Cardiac muscle cell (in vitro differentiated cells and primary cell): ENCODE measurements at regions not wholly inside any gene's neighbourhood (a gene's known extent, or its start where the extent isn't known, plus 50 kb on each side); places are given as distances from the start of the nearest gene placed in this dataset.

Source experiments
- DNase-seq, 2 donors: peaks; one replicate each; pipeline versions ENCODE4 v3.0.0 to v3.0.0-alpha.2; 2010 to 2017; ENCODE audit warnings: low read depth in 1 of 2, low spot score in 1 of 2
- H3K27ac ChIP-seq: fragments of 200-600 bp; sonication (generic); 2 replicates; pipeline ENCODE4 v1.5.1; 2016
- H3K27me3 ChIP-seq: fragments of 200-600 bp; sonication (generic); 2 replicates; pipeline ENCODE4 v1.6.0; 2016; ENCODE audit warnings: control low read depth
- H3K36me3 ChIP-seq: fragments of 200-600 bp; sonication (generic); 2 replicates; pipeline ENCODE4 v1.5.1; 2016; ENCODE audit warnings: control low read depth
- H3K4me1 ChIP-seq: fragments of 200-600 bp; sonication (generic); 2 replicates; pipeline ENCODE4 v1.8.1; 2017; ENCODE audit warnings: low read depth, mild to moderate bottlenecking, mixed run types
- H3K4me3 ChIP-seq: fragments of 200-600 bp; sonication (generic); 2 replicates; pipeline ENCODE4 v1.5.1; 2016; ENCODE audit warnings: mild to moderate bottlenecking
- H3K9me3 ChIP-seq: fragments of 200-600 bp; sonication (generic); 2 replicates; pipeline ENCODE4 v1.5.1; 2017; ENCODE audit warnings: low read depth, mild to moderate bottlenecking, control low read depth
- TF ChIP-seq, protein P1 (sequence below): IDR thresholded peaks from 2 replicates; pipeline ENCODE4 v1.5.1; 2012; ENCODE audit warnings: low read depth, mild to moderate bottlenecking, low read length

DNA sequence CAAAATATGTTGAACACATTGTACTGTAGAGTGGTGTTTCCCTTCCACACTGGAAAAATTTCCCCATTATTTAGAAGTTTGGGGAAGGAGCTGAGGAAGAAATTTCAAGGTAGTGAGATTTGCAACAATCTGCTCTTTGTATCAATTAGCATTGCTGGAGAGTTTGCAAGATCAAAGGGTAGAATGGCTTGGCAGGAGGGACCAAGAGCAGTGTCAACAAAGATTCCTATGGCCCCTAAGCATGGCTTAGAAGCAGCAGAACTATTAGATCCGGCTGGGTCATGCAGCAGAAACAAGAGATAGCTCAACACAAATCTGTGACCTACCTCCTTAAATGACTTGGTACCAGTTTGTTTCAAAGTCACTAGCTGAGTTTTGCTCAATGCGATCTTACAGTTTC, 175.0 kb downstream of the C3orf38 start:
- Histone ChIP-seq H3K4me1 (no peaks in the 10 kb centered on the region), H3K27me3 (no peaks in the 10 kb centered on the region), H3K36me3 (no peaks in the 10 kb centered on the region), H3K9me3 (no peaks in the 10 kb centered on the region), H3K4me3 (no peak overlapping the region), H3K27ac (no peak overlapping the region)
- DNase-seq, result no peak
- TF ChIP-seq, protein P1, sequence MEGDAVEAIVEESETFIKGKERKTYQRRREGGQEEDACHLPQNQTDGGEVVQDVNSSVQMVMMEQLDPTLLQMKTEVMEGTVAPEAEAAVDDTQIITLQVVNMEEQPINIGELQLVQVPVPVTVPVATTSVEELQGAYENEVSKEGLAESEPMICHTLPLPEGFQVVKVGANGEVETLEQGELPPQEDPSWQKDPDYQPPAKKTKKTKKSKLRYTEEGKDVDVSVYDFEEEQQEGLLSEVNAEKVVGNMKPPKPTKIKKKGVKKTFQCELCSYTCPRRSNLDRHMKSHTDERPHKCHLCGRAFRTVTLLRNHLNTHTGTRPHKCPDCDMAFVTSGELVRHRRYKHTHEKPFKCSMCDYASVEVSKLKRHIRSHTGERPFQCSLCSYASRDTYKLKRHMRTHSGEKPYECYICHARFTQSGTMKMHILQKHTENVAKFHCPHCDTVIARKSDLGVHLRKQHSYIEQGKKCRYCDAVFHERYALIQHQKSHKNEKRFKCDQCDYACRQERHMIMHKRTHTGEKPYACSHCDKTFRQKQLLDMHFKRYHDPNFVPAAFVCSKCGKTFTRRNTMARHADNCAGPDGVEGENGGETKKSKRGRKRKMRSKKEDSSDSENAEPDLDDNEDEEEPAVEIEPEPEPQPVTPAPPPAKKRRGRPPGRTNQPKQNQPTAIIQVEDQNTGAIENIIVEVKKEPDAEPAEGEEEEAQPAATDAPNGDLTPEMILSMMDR, result no peak

DNA sequence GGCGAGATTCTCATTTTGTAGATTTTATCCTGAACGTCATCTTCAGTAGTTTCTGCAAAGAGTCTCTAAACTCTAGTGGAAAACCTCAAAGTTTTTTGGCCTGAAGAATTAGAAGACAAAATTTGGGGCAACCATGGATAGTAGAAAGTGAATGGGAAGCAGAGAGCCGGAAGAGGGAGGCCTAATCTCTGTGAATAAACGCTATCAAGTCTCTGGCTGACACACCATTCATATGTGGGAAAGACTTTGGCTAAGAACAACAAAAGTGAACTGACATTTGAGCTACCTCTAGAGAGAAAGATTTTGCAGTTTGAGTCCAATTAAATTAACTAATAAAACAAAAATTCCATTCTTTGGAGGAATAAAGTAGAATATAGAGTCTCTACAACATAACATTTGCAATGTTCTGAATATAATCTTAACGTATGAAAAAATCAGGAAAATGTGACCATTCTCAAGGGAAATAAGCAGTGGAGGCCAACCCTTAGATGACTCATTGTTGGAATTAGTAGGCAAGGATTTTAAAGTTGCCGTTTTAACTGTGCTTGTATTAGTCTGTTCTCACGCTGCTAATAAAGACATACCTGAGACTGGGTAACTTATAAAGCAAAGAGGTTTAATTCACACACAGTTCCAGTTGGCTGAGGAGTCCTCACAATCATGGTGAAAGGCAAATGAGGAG, 184.6 kb downstream of the C3orf38 start:
- Histone ChIP-seq H3K36me3 (no peaks in the 10 kb centered on the region), H3K4me3 (no peak overlapping the region), H3K27ac (no peak overlapping the region), H3K4me1 (no peaks in the 10 kb centered on the region), H3K9me3 (no peaks in the 10 kb centered on the region), H3K27me3 (no peaks in the 10 kb centered on the region)
- TF ChIP-seq, protein P1, result no peak
- peak in 1 of 2 donors; percentile 55 for DNase-seq

DNA sequence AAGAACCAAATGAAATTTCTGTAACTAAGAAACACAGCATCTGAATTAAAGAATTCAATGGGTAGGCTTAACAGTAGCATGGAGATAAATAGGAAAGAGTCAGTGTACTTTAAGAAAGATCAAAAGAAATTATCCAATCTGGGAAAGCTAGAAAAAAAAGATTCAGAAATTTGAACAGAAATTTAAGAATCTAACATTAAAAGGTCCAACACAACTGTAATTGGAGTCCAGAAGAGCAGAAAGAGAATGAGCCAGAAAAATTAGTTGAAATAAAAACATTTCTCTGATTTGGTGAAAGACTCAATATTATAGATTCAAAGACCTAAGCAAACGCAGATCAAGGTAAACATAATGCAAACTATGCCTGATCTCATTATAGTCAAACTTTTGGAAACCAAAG, 187.1 kb downstream of the C3orf38 start:
- no peak for DNase-seq
- Histone ChIP-seq H3K36me3 (no peaks in the 10 kb centered on the region), H3K27ac (no peak overlapping the region), H3K9me3 (no peaks in the 10 kb centered on the region), H3K27me3 (no peaks in the 10 kb centered on the region), H3K4me3 (no peak overlapping the region), H3K4me1 (no peaks in the 10 kb centered on the region)
- TF ChIP-seq, protein P1, result no peak

DNA sequence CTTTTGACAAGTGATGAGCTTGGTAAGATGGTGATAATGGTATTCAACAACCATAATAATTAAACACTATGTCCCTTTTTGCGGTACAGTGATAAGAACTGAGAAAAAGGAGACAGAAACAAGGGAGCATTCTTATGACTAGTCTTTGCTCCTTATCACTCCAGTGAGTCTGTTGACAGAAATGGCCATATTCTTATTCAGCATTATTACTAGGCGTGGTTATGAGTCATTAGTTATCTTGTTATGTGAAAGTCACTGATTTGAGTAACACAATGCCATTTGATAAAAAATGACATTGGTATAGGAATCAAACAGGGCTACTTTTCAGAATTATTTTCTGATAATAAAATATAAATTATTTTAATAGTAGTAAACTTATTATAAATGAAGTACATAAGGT, 193.5 kb downstream of the C3orf38 start:
- H3K27ac ChIP-seq, result no peak overlapping the region
- TF ChIP-seq, protein P1, result no peak
- no peaks in the 10 kb centered on the region for H3K9me3 ChIP-seq
- no peaks in the 10 kb centered on the region for H3K36me3 ChIP-seq
- H3K4me1 ChIP-seq, result no peaks in the 10 kb centered on the region
- H3K27me3 ChIP-seq, result no peaks in the 10 kb centered on the region
- DNase-seq, result peak in 1 of 2 donors; percentile 1
- H3K4me3 ChIP-seq, result no peak overlapping the region

DNA sequence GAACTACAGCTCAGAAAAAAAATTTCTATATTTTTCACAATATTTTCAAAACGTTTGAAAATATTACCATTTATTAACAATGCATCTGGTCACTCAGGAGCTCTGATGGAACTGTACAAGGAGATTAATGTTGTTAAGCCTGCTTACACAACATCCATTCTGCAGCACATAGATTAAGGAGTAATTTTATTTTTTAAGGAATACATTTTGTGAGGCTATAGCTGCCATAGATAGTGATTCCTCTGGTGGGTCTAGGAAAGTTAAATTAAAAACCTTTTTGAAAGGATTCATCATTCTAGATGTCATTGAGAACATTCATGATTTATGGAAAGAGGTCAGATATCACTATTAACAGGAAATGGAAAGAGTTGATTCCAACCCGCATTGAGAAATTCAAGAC, 196.9 kb downstream of the C3orf38 start:
- Histone ChIP-seq H3K9me3 (no peaks in the 10 kb centered on the region), H3K4me3 (no peak overlapping the region), H3K27me3 (no peaks in the 10 kb centered on the region), H3K36me3 (no peaks in the 10 kb centered on the region), H3K27ac (no peak overlapping the region), H3K4me1 (no peaks in the 10 kb centered on the region)
- TF ChIP-seq, protein P1, result no peak
- no peak for DNase-seq
